ENCODE measurements at regions not wholly inside any gene's neighbourhood (a gene's known extent, or its start where the extent isn't known, plus 50 kb on each side); places are given as distances from the start of the nearest gene placed in this dataset.

GRCh38 chr18:56332371-56332770, 306.0 kb downstream of the TXNL1 start:
- ATAC-seq (ENCODE audit: poor library complexity) = no peak
- intact Hi-C loops (cut with DNase I) = no loop called here
- no peak for DNase-seq

- no peak for ATAC-seq (ENCODE audit: poor library complexity)
- intact Hi-C loops (cut with DNase I) = no loop called here
- DNase-seq = no peak
These were observed 307.9 kb downstream of the TXNL1 start for GRCh38 chr18:56330366-56331110.

GRCh38 chr18:56329536-56329935, 308.9 kb downstream of the TXNL1 start:
- intact Hi-C loops (cut with DNase I) = no loop called here
- DNase-seq (no peak), ATAC-seq (ENCODE audit: poor library complexity) (no peak)

GRCh38 chr18:56327191-56327885, 311.1 kb downstream of the TXNL1 start:
- ATAC-seq (ENCODE audit: poor library complexity) (no peak), DNase-seq (no peak)
- intact Hi-C loops (cut with DNase I) = no loop called here

GRCh38 chr18:56326336-56327072, 311.9 kb downstream of the TXNL1 start:
- intact Hi-C loops (cut with DNase I) = no loop called here
- DNase-seq (no peak), ATAC-seq (ENCODE audit: poor library complexity) (no peak)

- ATAC-seq (ENCODE audit: poor library complexity) (no peak), DNase-seq (no peak)
- intact Hi-C loops (cut with DNase I) = no loop called here
These were observed 314.7 kb downstream of the TXNL1 start for GRCh38 chr18:56323673-56324072.

- DNase-seq = peak; percentile 55
- ATAC-seq (ENCODE audit: poor library complexity) = peak; percentile 95
These were observed 316.0 kb downstream of the TXNL1 start for GRCh38 chr18:56322406-56322805.

GRCh38 chr18:56321470-56321869, 316.9 kb downstream of the TXNL1 start:
- peak; percentile 54 for DNase-seq
- intact Hi-C loops (cut with DNase I) = no loop called here
- ATAC-seq (ENCODE audit: poor library complexity) = peak; percentile 72

More at GRCh38 chr18:56322406-56322805, 316.0 kb downstream of the TXNL1 start:
- intact Hi-C loops (cut with DNase I) = no loop called here

- ATAC-seq (ENCODE audit: poor library complexity) (no peak), DNase-seq (no peak)
- intact Hi-C loops (cut with DNase I) = no loop called here
These were observed 318.4 kb downstream of the TXNL1 start for GRCh38 chr18:56319953-56320352.

- ATAC-seq (ENCODE audit: poor library complexity) (no peak), DNase-seq (no peak)
- intact Hi-C loops (cut with DNase I) = no loop called here
These were observed 321.7 kb downstream of the TXNL1 start for GRCh38 chr18:56316727-56317126.

- intact Hi-C loops (cut with DNase I) = no loop called here
- ATAC-seq (ENCODE audit: poor library complexity) (no peak), DNase-seq (no peak)
These were observed 323.0 kb downstream of the TXNL1 start for GRCh38 chr18:56315363-56315762.

GRCh38 chr18:56314396-56314795, 324.0 kb downstream of the TXNL1 start:
- intact Hi-C loops (cut with DNase I) = no loop called here
- ATAC-seq (ENCODE audit: poor library complexity) (no peak), DNase-seq (no peak)

GRCh38 chr18:56312551-56313335, 325.6 kb downstream of the TXNL1 start:
- ATAC-seq (ENCODE audit: poor library complexity) (no peak), DNase-seq (no peak)
- intact Hi-C loops (cut with DNase I) = no loop called here

- no peak for DNase-seq
- ATAC-seq (ENCODE audit: poor library complexity) = no peak
- intact Hi-C loops (cut with DNase I) = no loop called here
These were observed 329.3 kb downstream of the TXNL1 start for GRCh38 chr18:56309104-56309503.

GRCh38 chr18:56307354-56308170, 330.8 kb downstream of the TXNL1 start:
- no peak for ATAC-seq (ENCODE audit: poor library complexity)
- intact Hi-C loops (cut with DNase I) = no loop called here

GRCh38 chr18:56306797-56307196, 331.6 kb downstream of the TXNL1 start:
- DNase-seq = no peak
- no peak for ATAC-seq (ENCODE audit: poor library complexity)
- intact Hi-C loops (cut with DNase I) = no loop called here

More at GRCh38 chr18:56307354-56308170, 330.8 kb downstream of the TXNL1 start:
- DNase-seq = no peak

- intact Hi-C loops (cut with DNase I) = no loop called here
- ATAC-seq (ENCODE audit: poor library complexity) = no peak
- DNase-seq = no peak
These were observed 332.8 kb downstream of the TXNL1 start for GRCh38 chr18:56305583-56305982.

GRCh38 chr18:56302156-56302555, 336.2 kb downstream of the TXNL1 start:
- intact Hi-C loops (cut with DNase I) = no loop called here
- DNase-seq = no peak
- no peak for ATAC-seq (ENCODE audit: poor library complexity)
